Calu3 (cell line): ENCODE measurements at regions not wholly inside any gene's neighbourhood (a gene's known extent, or its start where the extent isn't known, plus 50 kb on each side); places are given as distances from the start of the nearest gene placed in this dataset.

ENCODE experiments used
- BruUV-seq: library from RNA; stranded (reverse); fragments of 400-500 nt; replicated peaks from 2 replicates; lab custom pipeline; 2021; lab: Mats Ljungman, UMichigan
- CTCF ChIA-PET: fragments of 300-600 bp; sonication (Branson Sonifier 250); formaldehyde crosslinking; loops from one replicate; lab custom pipeline; 2022; ENCODE audit warnings: antibody characterized with exemption; lab: Charles Lee
- DNase-seq: peaks from one replicate; pipeline ENCODE4 v3.0.0; 2022
- H3K27ac Mint-ChIP-seq: one replicate; pipeline ENCODE4 v1.8.0; 2022; ENCODE audit warnings: mixed read lengths; ENCODE audit not compliant: unreplicated experiment
- H3K27me3 Mint-ChIP-seq: one replicate; pipeline ENCODE4 v1.8.0; 2022; ENCODE audit warnings: mixed read lengths; ENCODE audit not compliant: unreplicated experiment
- H3K36me3 Mint-ChIP-seq: one replicate; pipeline ENCODE4 v1.8.0; 2022; ENCODE audit warnings: mild to moderate bottlenecking, moderate library complexity, mixed read lengths; ENCODE audit not compliant: insufficient read depth, unreplicated experiment
- H3K4me1 Mint-ChIP-seq: one replicate; pipeline ENCODE4 v1.8.0; 2022; ENCODE audit warnings: mild to moderate bottlenecking, low read depth, mixed read lengths; ENCODE audit not compliant: unreplicated experiment
- H3K4me3 Mint-ChIP-seq: one replicate; pipeline ENCODE4 v1.8.0; 2022; ENCODE audit warnings: mild to moderate bottlenecking, low read depth, moderate library complexity, mixed read lengths; ENCODE audit not compliant: unreplicated experiment
- H3K9me3 Mint-ChIP-seq: one replicate; pipeline ENCODE4 v1.8.0; 2022; ENCODE audit warnings: low read depth, mixed read lengths; ENCODE audit not compliant: unreplicated experiment
- CTCF ChIP-seq: fragments of 200-600 bp; IDR thresholded peaks from one replicate; pipeline ENCODE4 v1.8.0; 2022; ENCODE audit warnings: antibody characterized with exemption; ENCODE audit not compliant: unreplicated experiment
- intact Hi-C: fragments of 100-400 bp; cut with micrococcal nuclease; formaldehyde crosslinking; loops from one replicate; pipeline ENCODE4 v1.10.0; 2022; ENCODE audit not compliant: unreplicated experiment

GRCh38 chr2:180519276-180519675 is 461.1 kb upstream of the UBE2E3 start:
- intact Hi-C loops, result loop anchor here (5.0 to 10.0 kb wide), 2 partner anchors 154 to 227 kb away; no protein-coding TSS in a partner anchor
- CTCF ChIA-PET, result interaction anchor here (1.4 to 3.0 kb wide), 3 partner anchors 392 to 539 kb away, joined by 3 to 25 read pairs (median 17); partner anchors contain the start of gene UBE2E3

GRCh38 chr2:180516232-180516631 is 464.2 kb upstream of the UBE2E3 start:
- no peak for DNase-seq
- H3K27me3 Mint-ChIP-seq, result no peaks in the 10 kb centered on the region
- intact Hi-C loops, result loop anchor here (5.0 to 10.0 kb wide), 2 partner anchors 151 to 224 kb away; no protein-coding TSS in a partner anchor
- CTCF ChIA-PET, result interaction anchor here (0.6 kb wide), 1 partner anchor 77 kb away, joined by 5 read pairs; no protein-coding TSS in a partner anchor
- H3K27ac Mint-ChIP-seq, result no peak overlapping the region
- H3K4me3 Mint-ChIP-seq, result no peak overlapping the region
- H3K4me1 Mint-ChIP-seq, result peaks cover 57% of the 10 kb centered on the region
- H3K9me3 Mint-ChIP-seq, result no peaks in the 10 kb centered on the region
- no peaks in the 10 kb centered on the region for H3K36me3 Mint-ChIP-seq
- no TSS peak for BruUV-seq
- no peak for TF ChIP-seq CTCF

More at GRCh38 chr2:180519276-180519675, 461.1 kb upstream of the UBE2E3 start:
- Mint-ChIP-seq H3K4me3 (no peak overlapping the region), H3K27ac (peak overlapping the region; percentile 58), H3K27me3 (no peaks in the 10 kb centered on the region), H3K36me3 (no peaks in the 10 kb centered on the region), H3K9me3 (no peaks in the 10 kb centered on the region), H3K4me1 (peaks cover 84% of the 10 kb centered on the region)
- no peak for TF ChIP-seq CTCF
- no TSS peak for BruUV-seq
- DNase-seq, result no peak

- Mint-ChIP-seq H3K27me3 (no peaks in the 10 kb centered on the region), H3K36me3 (no peaks in the 10 kb centered on the region), H3K4me3 (no peak overlapping the region), H3K4me1 (peaks cover 38% of the 10 kb centered on the region), H3K9me3 (no peaks in the 10 kb centered on the region), H3K27ac (no peak overlapping the region)
- DNase-seq, result no peak
- BruUV-seq, result no TSS peak
- CTCF ChIA-PET, result no interaction called here
- TF ChIP-seq CTCF, result no peak
- intact Hi-C loops, result loop anchor here (10.0 kb wide), 1 partner anchor 149 kb away; no protein-coding TSS in a partner anchor
Observed at GRCh38 chr2:180513389-180513788, 467.0 kb upstream of the UBE2E3 start.

- no peak for DNase-seq
- Mint-ChIP-seq H3K4me3 (no peak overlapping the region), H3K9me3 (no peaks in the 10 kb centered on the region), H3K27ac (no peak overlapping the region), H3K36me3 (no peaks in the 10 kb centered on the region), H3K4me1 (peaks cover 10% of the 10 kb centered on the region), H3K27me3 (no peaks in the 10 kb centered on the region)
- intact Hi-C loops, result no loop called here
- no TSS peak for BruUV-seq
- TF ChIP-seq CTCF, result no peak
- CTCF ChIA-PET, result interaction anchor here (0.6 kb wide), 1 partner anchor 38 kb away, joined by 3 read pairs; no protein-coding TSS in a partner anchor
Observed at GRCh38 chr2:180508458-180508857, 471.9 kb upstream of the UBE2E3 start.
